HL-60 (cell line): ENCODE measurements at regions not wholly inside any gene's neighbourhood (a gene's known extent, or its start where the extent isn't known, plus 50 kb on each side); places are given as distances from the start of the nearest gene placed in this dataset.

Experiments used
- DNase-seq, 2 experiments: peaks; one replicate each; pipeline ENCODE4 v3.0.0-alpha.2; 2010 to 2020; ENCODE audit warnings: low read depth in 1 of 2, low spot score in 1 of 2
- H3K27ac ChIP-seq: fragments of 250-450 bp; sonication (Bioruptor Pico); replicated peaks from 2 replicates; pipeline ENCODE4 v1.5.1; 2020; ENCODE audit warnings: mild to moderate bottlenecking, moderate library complexity
- H3K27me3 ChIP-seq: fragments of 250-450 bp; sonication (Bioruptor Pico); 2 replicates; pipeline ENCODE4 v1.5.1; 2021; ENCODE audit warnings: mild to moderate bottlenecking, moderate library complexity; ENCODE audit not compliant: insufficient read depth, poor library complexity, severe bottlenecking
- H3K4me3 ChIP-seq: replicated peaks from 2 replicates; pipeline ENCODE4 v1.5.1; 2011; ENCODE audit warnings: mild to moderate bottlenecking, control low read depth, low read length; ENCODE audit not compliant: insufficient read depth
- CTCF ChIP-seq: IDR thresholded peaks from one replicate; pipeline ENCODE4 v1.5.1; 2011; ENCODE audit warnings: low read length, control low read depth, inconsistent platforms; ENCODE audit not compliant: insufficient read depth
- GABPA ChIP-seq: IDR thresholded peaks from 2 replicates; pipeline ENCODE4 v1.6.1; 2012; ENCODE audit warnings: low read depth
- POLR2AphosphoS5 ChIP-seq: IDR thresholded peaks from 2 replicates; pipeline ENCODE4 v1.6.1; 2012; ENCODE audit warnings: low read depth
- SPI1 ChIP-seq: IDR thresholded peaks from 2 replicates; pipeline ENCODE4 v1.6.1; 2012; ENCODE audit warnings: low read depth, mild to moderate bottlenecking, borderline replicate concordance
- TF ChIP-seq, protein P1 (sequence below): IDR thresholded peaks from 2 replicates; pipeline ENCODE4 v1.6.1; 2012; ENCODE audit warnings: low read depth; ENCODE audit not compliant: insufficient replicate concordance

GRCh38 chr7:81871606-81872265 lies 101.9 kb upstream of the HGF start:
- H3K27ac ChIP-seq, result no peak overlapping the region
- TF ChIP-seq SPI1, result no peak
- TF ChIP-seq POLR2AphosphoS5, result no peak
- TF ChIP-seq GABPA, result no peak
- TF ChIP-seq, protein P1, sequence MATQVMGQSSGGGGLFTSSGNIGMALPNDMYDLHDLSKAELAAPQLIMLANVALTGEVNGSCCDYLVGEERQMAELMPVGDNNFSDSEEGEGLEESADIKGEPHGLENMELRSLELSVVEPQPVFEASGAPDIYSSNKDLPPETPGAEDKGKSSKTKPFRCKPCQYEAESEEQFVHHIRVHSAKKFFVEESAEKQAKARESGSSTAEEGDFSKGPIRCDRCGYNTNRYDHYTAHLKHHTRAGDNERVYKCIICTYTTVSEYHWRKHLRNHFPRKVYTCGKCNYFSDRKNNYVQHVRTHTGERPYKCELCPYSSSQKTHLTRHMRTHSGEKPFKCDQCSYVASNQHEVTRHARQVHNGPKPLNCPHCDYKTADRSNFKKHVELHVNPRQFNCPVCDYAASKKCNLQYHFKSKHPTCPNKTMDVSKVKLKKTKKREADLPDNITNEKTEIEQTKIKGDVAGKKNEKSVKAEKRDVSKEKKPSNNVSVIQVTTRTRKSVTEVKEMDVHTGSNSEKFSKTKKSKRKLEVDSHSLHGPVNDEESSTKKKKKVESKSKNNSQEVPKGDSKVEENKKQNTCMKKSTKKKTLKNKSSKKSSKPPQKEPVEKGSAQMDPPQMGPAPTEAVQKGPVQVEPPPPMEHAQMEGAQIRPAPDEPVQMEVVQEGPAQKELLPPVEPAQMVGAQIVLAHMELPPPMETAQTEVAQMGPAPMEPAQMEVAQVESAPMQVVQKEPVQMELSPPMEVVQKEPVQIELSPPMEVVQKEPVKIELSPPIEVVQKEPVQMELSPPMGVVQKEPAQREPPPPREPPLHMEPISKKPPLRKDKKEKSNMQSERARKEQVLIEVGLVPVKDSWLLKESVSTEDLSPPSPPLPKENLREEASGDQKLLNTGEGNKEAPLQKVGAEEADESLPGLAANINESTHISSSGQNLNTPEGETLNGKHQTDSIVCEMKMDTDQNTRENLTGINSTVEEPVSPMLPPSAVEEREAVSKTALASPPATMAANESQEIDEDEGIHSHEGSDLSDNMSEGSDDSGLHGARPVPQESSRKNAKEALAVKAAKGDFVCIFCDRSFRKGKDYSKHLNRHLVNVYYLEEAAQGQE, result no peak
- TF ChIP-seq CTCF, result no peak

GRCh38 chr7:81870608-81871007 lies 100.8 kb upstream of the HGF start:
- Histone ChIP-seq H3K27me3 (no peaks in the 10 kb centered on the region), H3K27ac (no peak overlapping the region), H3K4me3 (no peak overlapping the region)
- TF ChIP-seq, protein P1, result no peak
- no peak for DNase-seq

More at GRCh38 chr7:81871606-81872265, 101.9 kb upstream of the HGF start:
- no peak for DNase-seq
- H3K27me3 ChIP-seq, result no peaks in the 10 kb centered on the region
- no peak overlapping the region for H3K4me3 ChIP-seq

DNA sequence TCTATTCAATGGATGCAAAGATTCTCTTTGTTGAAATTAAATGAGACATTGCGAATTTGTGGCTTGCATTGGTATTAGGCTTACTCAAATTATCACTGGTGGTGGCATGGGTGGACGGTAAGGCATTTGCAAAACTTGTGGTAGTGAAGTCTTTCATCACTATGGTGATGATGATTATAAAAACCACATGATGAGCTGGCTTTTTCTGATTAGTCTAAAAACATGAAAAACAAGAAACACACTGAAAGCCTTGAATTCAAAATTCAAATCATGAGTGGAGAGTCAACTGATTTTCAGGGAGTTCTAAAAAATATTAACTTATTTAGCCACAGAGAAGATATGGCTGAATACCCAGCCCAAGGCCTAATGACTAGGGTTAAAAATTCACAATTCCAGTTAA lies 99.8 kb upstream of the HGF start:
- H3K27me3 ChIP-seq, result no peaks in the 10 kb centered on the region
- 0 out of 2 replicates have a peak overlapping the region, but pooled peaks have one; percentile 4 for H3K27ac ChIP-seq
- DNase-seq, result no peak
- no peak overlapping the region for H3K4me3 ChIP-seq
- TF ChIP-seq, protein P1, result no peak
- no peak for TF ChIP-seq POLR2AphosphoS5
- no peak for TF ChIP-seq GABPA
- no peak for TF ChIP-seq SPI1
- TF ChIP-seq CTCF, result no peak

DNA sequence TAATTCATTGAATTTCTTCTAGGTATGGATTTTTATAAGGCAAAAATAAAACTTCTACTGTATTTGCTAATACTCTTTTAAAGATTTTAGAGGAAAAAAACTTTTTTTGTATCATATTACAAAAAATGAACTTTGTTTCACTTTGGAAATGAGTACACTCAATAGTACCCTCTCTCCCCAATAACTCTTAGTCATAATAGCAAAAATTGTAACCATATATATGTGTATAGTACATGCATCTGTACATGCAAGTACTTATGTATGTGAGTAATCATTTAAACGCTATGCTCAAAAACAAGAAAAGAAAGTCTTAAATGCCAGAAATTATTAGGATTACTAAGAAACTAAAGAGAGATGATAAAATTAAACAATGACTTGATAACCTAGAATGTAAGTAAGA lies 95.9 kb upstream of the HGF start:
- Histone ChIP-seq H3K27me3 (no peaks in the 10 kb centered on the region), H3K27ac (no peak overlapping the region), H3K4me3 (no peak overlapping the region)
- no peak for DNase-seq
- TF ChIP-seq SPI1, result no peak
- no peak for TF ChIP-seq CTCF
- TF ChIP-seq, protein P1, result no peak
- no peak for TF ChIP-seq GABPA
- no peak for TF ChIP-seq POLR2AphosphoS5
